ENCODE measurements at regions not wholly inside any gene's neighbourhood (a gene's known extent, or its start where the extent isn't known, plus 50 kb on each side); places are given as distances from the start of the nearest gene placed in this dataset.

- Histone ChIP-seq H3K79me2 (replicated peaks; ENCODE audit: insufficient read depth) (no peaks in the 10 kb centered on the region), H2AFZ (no peak overlapping the region), H3K27ac (ENCODE audit: low read depth) (no peak overlapping the region), H3K4me3 (no peak overlapping the region), H4K20me1 (replicated peaks; ENCODE audit: insufficient read depth) (no peaks in the 10 kb centered on the region), H3F3A (replicated peaks; ENCODE audit: low read depth) (no peaks in the 10 kb centered on the region), H3K36me3 (ENCODE audit: insufficient read depth) (no peaks in the 10 kb centered on the region), H3K9me2 (ENCODE audit: insufficient read depth) (0 out of 2 replicates have a peak, but pooled peaks cover 12% of the 10 kb centered on the region), H3K27me3 (ENCODE audit: insufficient read depth) (no peaks in the 10 kb centered on the region), H3K4me1 (ENCODE audit: insufficient read depth) (no peaks in the 10 kb centered on the region), H3K4me2 (no peak overlapping the region)
- H3K36me3 Mint-ChIP-seq (ENCODE audit: low read depth) = no peaks in the 10 kb centered on the region
- H3K27ac Mint-ChIP-seq = no peak overlapping the region
- peaks cover 4% of the 10 kb centered on the region; the same call in 1 of the 3 replicates for H3K9me3 Mint-ChIP-seq
- no peaks in the 10 kb centered on the region for H3K27me3 Mint-ChIP-seq (ENCODE audit: insufficient read depth, low read depth, poor library complexity)
- TF ChIP-seq CREB1 (CRISPR knock-in tag; IDR thresholded peaks at IDR 0.05; ENCODE audit: low read depth) = no peak
- no peak for TF ChIP-seq EZH2 (IDR thresholded peaks at IDR 0.05; ENCODE audit: low read depth, unreplicated experiment)
- DNase-seq (ENCODE audit: low spot score) (no peak), ATAC-seq (no peak)
- H3K4me3 Mint-ChIP-seq = no peak overlapping the region
- H3K4me1 Mint-ChIP-seq = no peaks in the 10 kb centered on the region
Measured at GRCh38 chr13:65909501-65909900, 1320.6 kb downstream of the PCDH9 start.

- no peak overlapping the region for H3K4me2 ChIP-seq
- no peak for TF ChIP-seq NANOG (IDR thresholded peaks at IDR 0.05; ENCODE audit: borderline replicate concordance)
- no peak for TF ChIP-seq STAT1 (IDR thresholded peaks at IDR 0.05; ENCODE audit: unreplicated experiment)
- TF ChIP-seq ZNF114 (CRISPR knock-in tag; IDR thresholded peaks at IDR 0.05) = no peak
- TF ChIP-seq POLR2AphosphoS5 (IDR thresholded peaks at IDR 0.05; ENCODE audit: low read depth) = no peak
- TF ChIP-seq JUNB (IDR thresholded peaks at IDR 0.05; ENCODE audit: unreplicated experiment) = no peak
- TF ChIP-seq ZNF331 (CRISPR knock-in tag; IDR thresholded peaks at IDR 0.05; ENCODE audit: low read depth) = no peak
- TF ChIP-seq REST (IDR thresholded peaks at IDR 0.05; ENCODE audit: unreplicated experiment) = no peak
- TF ChIP-seq EZH2phosphoT487 (IDR thresholded peaks at IDR 0.05; ENCODE audit: unreplicated experiment) = no peak
- TF ChIP-seq CTCF (conservative IDR thresholded peaks at IDR 0.05; ENCODE audit: low read depth in 2 of 2) = no peak
- no peak for TF ChIP-seq EZH2 (IDR thresholded peaks at IDR 0.05; ENCODE audit: low read depth, unreplicated experiment)
Measured at GRCh38 chr13:65907666-65908525, 1322.2 kb downstream of the PCDH9 start.

More at GRCh38 chr13:65907666-65908525, 1322.2 kb downstream of the PCDH9 start:
- H4K20me1 ChIP-seq (replicated peaks; ENCODE audit: insufficient read depth) = no peaks in the 10 kb centered on the region
- Mint-ChIP-seq H3K9me3 (peaks cover 4% of the 10 kb centered on the region; the same call in 1 of the 3 replicates), H3K36me3 (ENCODE audit: low read depth) (no peaks in the 10 kb centered on the region), H3K27ac (no peak overlapping the region; the same call in 1 of the 2 replicates), H3K4me1 (no peaks in the 10 kb centered on the region), H3K27me3 (ENCODE audit: insufficient read depth, low read depth, poor library complexity) (no peaks in the 10 kb centered on the region), H3K4me3 (no peak overlapping the region)
- no peaks in the 10 kb centered on the region for H3K4me1 ChIP-seq (ENCODE audit: insufficient read depth)
- no peak overlapping the region for H2AFZ ChIP-seq
- H3K27ac ChIP-seq (ENCODE audit: low read depth) = no peak overlapping the region
- no peaks in the 10 kb centered on the region for H3K36me3 ChIP-seq (ENCODE audit: insufficient read depth)
- no peaks in the 10 kb centered on the region for H3K27me3 ChIP-seq (ENCODE audit: insufficient read depth)
- no peaks in the 10 kb centered on the region for H3K79me2 ChIP-seq (replicated peaks; ENCODE audit: insufficient read depth)
- H3K4me3 ChIP-seq = no peak overlapping the region
- no peak for ATAC-seq
- no peaks in the 10 kb centered on the region for H3F3A ChIP-seq (replicated peaks; ENCODE audit: low read depth)
- no peak for DNase-seq (ENCODE audit: low spot score)
- H3K9me2 ChIP-seq (ENCODE audit: insufficient read depth) = 0 out of 2 replicates have a peak, but pooled peaks cover 12% of the 10 kb centered on the region

Data from GM23338 (cell line).